ENCODE measurements at regions not wholly inside any gene's neighbourhood (a gene's known extent, or its start where the extent isn't known, plus 50 kb on each side); places are given as distances from the start of the nearest gene placed in this dataset.

DNA sequence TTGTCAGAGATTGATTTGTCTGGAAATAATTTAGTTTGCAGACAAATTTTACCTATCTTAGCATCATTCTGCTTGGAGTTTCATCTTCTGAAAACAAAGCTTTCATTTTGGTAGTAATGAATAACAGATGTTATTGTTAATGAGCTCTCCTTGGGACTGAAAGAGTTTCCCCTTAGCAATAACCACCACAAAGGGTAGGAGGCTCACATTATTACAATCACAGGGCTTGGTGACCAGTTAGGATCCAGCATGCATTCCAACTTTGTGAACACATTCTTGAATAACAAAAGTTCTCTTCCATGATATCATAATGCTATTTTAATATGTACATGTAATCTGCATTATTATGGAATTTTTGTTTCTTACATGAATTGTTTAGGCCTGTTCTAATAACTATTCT is 148.8 kb upstream of the VWC2 start:
- TF ChIP-seq, protein P1, sequence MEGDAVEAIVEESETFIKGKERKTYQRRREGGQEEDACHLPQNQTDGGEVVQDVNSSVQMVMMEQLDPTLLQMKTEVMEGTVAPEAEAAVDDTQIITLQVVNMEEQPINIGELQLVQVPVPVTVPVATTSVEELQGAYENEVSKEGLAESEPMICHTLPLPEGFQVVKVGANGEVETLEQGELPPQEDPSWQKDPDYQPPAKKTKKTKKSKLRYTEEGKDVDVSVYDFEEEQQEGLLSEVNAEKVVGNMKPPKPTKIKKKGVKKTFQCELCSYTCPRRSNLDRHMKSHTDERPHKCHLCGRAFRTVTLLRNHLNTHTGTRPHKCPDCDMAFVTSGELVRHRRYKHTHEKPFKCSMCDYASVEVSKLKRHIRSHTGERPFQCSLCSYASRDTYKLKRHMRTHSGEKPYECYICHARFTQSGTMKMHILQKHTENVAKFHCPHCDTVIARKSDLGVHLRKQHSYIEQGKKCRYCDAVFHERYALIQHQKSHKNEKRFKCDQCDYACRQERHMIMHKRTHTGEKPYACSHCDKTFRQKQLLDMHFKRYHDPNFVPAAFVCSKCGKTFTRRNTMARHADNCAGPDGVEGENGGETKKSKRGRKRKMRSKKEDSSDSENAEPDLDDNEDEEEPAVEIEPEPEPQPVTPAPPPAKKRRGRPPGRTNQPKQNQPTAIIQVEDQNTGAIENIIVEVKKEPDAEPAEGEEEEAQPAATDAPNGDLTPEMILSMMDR (IDR thresholded peaks at IDR 0.05; ENCODE audit: low read length), result no peak
- no peak for TF ChIP-seq EZH2 (IDR thresholded peaks at IDR 0.05; ENCODE audit: borderline replicate concordance, low read length)

Measured in OCI-LY1 (cell line).